H9 (cell line): ENCODE measurements at regions not wholly inside any gene's neighbourhood (a gene's known extent, or its start where the extent isn't known, plus 50 kb on each side); places are given as distances from the start of the nearest gene placed in this dataset.

Source experiments
- DNase-seq: peaks from one replicate; pipeline ENCODE4 v3.0.0-alpha.2; 2017
- H2AFZ ChIP-seq: one replicate; pipeline ENCODE4 v1.6.1; 2013; ENCODE audit warnings: mild to moderate bottlenecking, low read length, control low read depth, moderate library complexity
- H2AK5ac ChIP-seq: 2 replicates; pipeline ENCODE4 v1.6.1; 2013; ENCODE audit warnings: low read length, control low read depth, mixed read lengths; ENCODE audit not compliant: insufficient read length
- H2BK120ac ChIP-seq: one replicate; pipeline ENCODE4 v1.6.1; 2013; ENCODE audit warnings: low read depth, mild to moderate bottlenecking, low read length, control low read depth, inconsistent platforms; ENCODE audit not compliant: poor library complexity, severe bottlenecking
- H2BK12ac ChIP-seq: 2 replicates; pipeline ENCODE4 v1.6.1; 2013; ENCODE audit warnings: low read length, control low read depth, mixed read lengths, low read depth; ENCODE audit not compliant: insufficient read length
- H2BK15ac ChIP-seq: 2 replicates; pipeline ENCODE4 v1.6.1; 2013; ENCODE audit warnings: low read depth, low read length, control low read depth
- H2BK20ac ChIP-seq: one replicate; pipeline ENCODE4 v1.6.1; 2013; ENCODE audit warnings: low read depth, mild to moderate bottlenecking, low read length, control low read depth, inconsistent platforms; ENCODE audit not compliant: poor library complexity, severe bottlenecking
- H2BK5ac ChIP-seq: 2 replicates; pipeline ENCODE4 v1.6.1; 2013; ENCODE audit warnings: low read length, control low read depth, mixed read lengths; ENCODE audit not compliant: insufficient read length
- H3K14ac ChIP-seq: 2 replicates; pipeline ENCODE4 v1.6.1; 2013; ENCODE audit warnings: low read length, control low read depth; ENCODE audit not compliant: insufficient read depth
- H3K18ac ChIP-seq: 2 replicates; pipeline ENCODE4 v1.6.1; 2013; ENCODE audit warnings: low read depth, mild to moderate bottlenecking, mixed read lengths, low read length, control low read depth; ENCODE audit not compliant: insufficient read length
- H3K23ac ChIP-seq: 2 replicates; pipeline ENCODE4 v1.6.1; 2013; ENCODE audit warnings: low read length, control low read depth, mixed read lengths, low read depth; ENCODE audit not compliant: insufficient read length
- H3K23me2 ChIP-seq: 2 replicates; pipeline ENCODE4 v1.6.1; 2013; ENCODE audit warnings: low read depth, mild to moderate bottlenecking, mixed read lengths, low read length, control low read depth; ENCODE audit not compliant: insufficient read length, poor library complexity, severe bottlenecking
- H3K27ac ChIP-seq: 2 replicates; pipeline ENCODE4 v1.5.1; 2013; ENCODE audit warnings: low read length, control low read depth, mixed read lengths, low read depth; ENCODE audit not compliant: insufficient read length
- H3K27me3 ChIP-seq: 2 replicates; pipeline ENCODE4 v1.6.1; 2013; ENCODE audit warnings: low read length, control low read depth, inconsistent platforms; ENCODE audit not compliant: insufficient read depth
- H3K4ac ChIP-seq: 2 replicates; pipeline ENCODE4 v1.6.1; 2013; ENCODE audit warnings: low read depth, mild to moderate bottlenecking, control low read depth, inconsistent platforms, low read length, moderate library complexity
- H3K4me1 ChIP-seq: 2 replicates; pipeline ENCODE4 v1.6.1; 2013; ENCODE audit warnings: low read length, control low read depth, inconsistent platforms; ENCODE audit not compliant: insufficient read depth
- H3K4me2 ChIP-seq: 2 replicates; pipeline ENCODE4 v1.6.1; 2013; ENCODE audit warnings: low read length, control low read depth, mixed read lengths; ENCODE audit not compliant: insufficient read length, insufficient read depth
- H3K56ac ChIP-seq: 2 replicates; pipeline ENCODE4 v1.6.1; 2013; ENCODE audit warnings: low read depth, mild to moderate bottlenecking, mixed read lengths, low read length, control low read depth; ENCODE audit not compliant: insufficient read length
- H3K79me1 ChIP-seq: 2 replicates; pipeline ENCODE4 v1.6.1; 2013; ENCODE audit warnings: low read depth, mild to moderate bottlenecking, moderate library complexity, low read length, control low read depth, inconsistent platforms; ENCODE audit not compliant: insufficient read depth, poor library complexity, severe bottlenecking
- H3K79me2 ChIP-seq: 2 replicates; pipeline ENCODE4 v1.6.1; 2013; ENCODE audit warnings: low read length, control low read depth, inconsistent platforms; ENCODE audit not compliant: insufficient read depth
- H3K9ac ChIP-seq: 2 replicates; pipeline ENCODE4 v1.6.1; 2013; ENCODE audit warnings: low read length, control low read depth, mixed read lengths; ENCODE audit not compliant: insufficient read length; ENCODE audit errors: extremely low read depth
- H3K9me3 ChIP-seq: one replicate; pipeline ENCODE4 v1.6.1; 2013; ENCODE audit warnings: low read depth, low read length, inconsistent platforms; ENCODE audit not compliant: control insufficient read depth
- H3T11ph ChIP-seq: one replicate; pipeline ENCODE4 v1.6.1; 2013; ENCODE audit warnings: mild to moderate bottlenecking, low read length, control low read depth, inconsistent platforms
- H4K20me1 ChIP-seq: one replicate; pipeline ENCODE4 v1.6.1; 2013; ENCODE audit not compliant: control insufficient read depth, insufficient read length, insufficient read depth
- H4K5ac ChIP-seq: 2 replicates; pipeline ENCODE4 v1.6.1; 2013; ENCODE audit warnings: low read depth, mild to moderate bottlenecking, mixed read lengths, low read length, control low read depth; ENCODE audit not compliant: insufficient read length
- H4K8ac ChIP-seq: replicated peaks from 2 replicates; pipeline ENCODE4 v1.6.1; 2013; ENCODE audit warnings: low read length, control low read depth, mixed read lengths, low read depth; ENCODE audit not compliant: insufficient read length
- H4K91ac ChIP-seq: 2 replicates; pipeline ENCODE4 v1.6.1; 2013; ENCODE audit warnings: low read depth, mild to moderate bottlenecking, moderate library complexity, mixed read lengths, low read length, control low read depth; ENCODE audit not compliant: insufficient read length
- H3K27ac Mint-ChIP-seq, 3 experiments: 2 replicates in 2 of 3; 3 replicates in 1 of 3; pipeline ENCODE4 v1.8.0; 2020 to 2021; ENCODE audit warnings: mixed read lengths in 3 of 3, mild to moderate bottlenecking in 1 of 3, moderate library complexity in 1 of 3
- H3K27me3 Mint-ChIP-seq: 2 replicates; pipeline ENCODE4 v1.8.0; 2021; ENCODE audit warnings: low read depth, mild to moderate bottlenecking, moderate library complexity, mixed read lengths
- H3K36me3 Mint-ChIP-seq, 3 experiments: 2 replicates in 2 of 3; 3 replicates in 1 of 3; pipeline ENCODE4 v1.8.0; 2020 to 2021; ENCODE audit warnings: low read depth in 3 of 3, mixed read lengths in 3 of 3; ENCODE audit not compliant: insufficient read depth in 1 of 3
- H3K4me1 Mint-ChIP-seq, 2 experiments: 2 replicates each; pipeline ENCODE4 v1.8.0; 2020; ENCODE audit warnings: mixed read lengths in 2 of 2
- H3K4me3 Mint-ChIP-seq, 2 experiments: 2 replicates in 1 of 2; 3 replicates in 1 of 2; pipeline ENCODE4 v1.8.0; 2020 to 2021; ENCODE audit warnings: mild to moderate bottlenecking in 2 of 2, mixed read lengths in 2 of 2, moderate library complexity in 1 of 2
- H3K9me3 Mint-ChIP-seq, 2 experiments: 2 replicates in 1 of 2; 3 replicates in 1 of 2; pipeline ENCODE4 v1.8.0; 2020; ENCODE audit warnings: mild to moderate bottlenecking in 2 of 2, mixed read lengths in 2 of 2, moderate library complexity in 1 of 2
- CTCF ChIP-seq: fragments of 200-600 bp; sonication (generic); conservative IDR thresholded peaks from 3 replicates; pipeline ENCODE4 v1.8.0; 2021; ENCODE audit warnings: antibody characterized with exemption, mild to moderate bottlenecking
- WGBS: extraction: QIAGEN DNeasy Blood & Tissue Kit; methylation state at CpG from one replicate; pipeline ENCODE4 v1.1.7; 2013; ENCODE audit warnings: missing lambda C conversion rate, low lambda C conversion rate, mixed read lengths; ENCODE audit not compliant: insufficient read length; ENCODE audit errors: extremely low coverage; 5-methylcytosine and 5-hydroxymethylcytosine counted together

- Histone ChIP-seq H2AK5ac (no peak overlapping the region), H3K79me2 (no peaks in the 10 kb centered on the region), H3K27me3 (no peaks in the 10 kb centered on the region), H3K9ac (no peak overlapping the region), H4K91ac (no peak overlapping the region), H3K23me2 (no peaks in the 10 kb centered on the region), H2BK12ac (no peak overlapping the region), H3K4me1 (no peaks in the 10 kb centered on the region), H4K5ac (no peak overlapping the region), H3K79me1 (no peaks in the 10 kb centered on the region), H3K27ac (no peak overlapping the region), H4K20me1 (no peaks in the 10 kb centered on the region), H3K4ac (no peak overlapping the region), H2BK15ac (no peak overlapping the region), H2BK120ac (no peak overlapping the region), H3K56ac (no peak overlapping the region), H3K4me2 (no peak overlapping the region), H2BK5ac (no peak overlapping the region), H4K8ac (no peak overlapping the region), H3K23ac (no peak overlapping the region), H2BK20ac (no peak overlapping the region), H3K14ac (no peak overlapping the region), H3T11ph (no peak overlapping the region), H3K18ac (no peak overlapping the region), H2AFZ (no peak overlapping the region), H3K9me3 (no peaks in the 10 kb centered on the region)
- no peaks in the 10 kb centered on the region for H3K36me3 Mint-ChIP-seq
- no peak for TF ChIP-seq CTCF
- H3K27ac Mint-ChIP-seq = no peak overlapping the region; a peak in 1 of 7 replicates
- no peak overlapping the region for H3K4me3 Mint-ChIP-seq
- no peaks in the 10 kb centered on the region for H3K27me3 Mint-ChIP-seq
- no CpG with 5 or more reads among the region's 6 CpGs for WGBS
- H3K9me3 Mint-ChIP-seq = no peaks in the 10 kb centered on the region; a peak in 1 of 5 replicates
- no peak for DNase-seq
- peaks cover 11 to 12% of the 10 kb centered on the region in 2 experiments for H3K4me1 Mint-ChIP-seq
These were observed 282.6 kb downstream of the MRPL39 start for GRCh38 chr21:25324666-25325065.
